Body of pancreas (tissue), 4 donors: ENCODE measurements at regions not wholly inside any gene's neighbourhood (a gene's known extent, or its start where the extent isn't known, plus 50 kb on each side); places are given as distances from the start of the nearest gene placed in this dataset.

Source experiments
- ATAC-seq: fragments of 150-250 bp; one replicate; pipeline ENCODE4 v1.9.1; 2016
- DNase-seq, 4 donors: peaks; one replicate each; pipeline ENCODE4 v3.0.0-alpha.2; 2019
- H3K27ac ChIP-seq, 4 donors: fragments of 200-600 bp; sonication (generic); 1 replicate in 3 of 4; 2 replicates in 1 of 4; pipeline versions ENCODE4 v1.5.1 to v1.6.1; 2016 to 2019; ENCODE audit warnings: mild to moderate bottlenecking in 1 of 4, mixed read lengths in 1 of 4, moderate library complexity in 1 of 4
- H3K27me3 ChIP-seq, 2 donors: fragments of 200-600 bp; sonication (generic); one replicate each; pipeline ENCODE4 v1.6.0; 2016; ENCODE audit warnings: mild to moderate bottlenecking in 1 of 2
- H3K36me3 ChIP-seq, 2 donors: fragments of 200-600 bp; sonication (generic); replicated peaks in 1 of 2; 2 replicates each; pipeline ENCODE4 v1.5.1; 2016; ENCODE audit warnings: low read depth in 2 of 2; ENCODE audit not compliant: insufficient read depth in 1 of 2
- H3K4me1 ChIP-seq: fragments of 200-600 bp; sonication (generic); one replicate; pipeline ENCODE4 v1.6.0; 2016
- H3K4me3 ChIP-seq, 2 donors: fragments of 200-600 bp; sonication (generic); 1 replicate in 1 of 2; 2 replicates in 1 of 2; pipeline ENCODE4 v1.5.1; 2016 to 2019
- H3K9me3 ChIP-seq, 3 donors: fragments of 200-600 bp; sonication (generic); 1 replicate in 2 of 3; 2 replicates in 1 of 3; pipeline ENCODE4 v1.5.1; 2016
- CTCF ChIP-seq, 7 experiments: fragments of 450-650 bp in 4 of 7; fragments of 200-600 bp in 3 of 7; sonication (generic) in 3 of 7; IDR thresholded peaks; one replicate each; pipeline ENCODE4 v1.5.1; 2016 to 2019; ENCODE audit warnings: antibody characterized with exemption in 7 of 7
- POLR2A ChIP-seq, 3 donors: fragments of 450-650 bp; IDR thresholded peaks; one replicate each; pipeline ENCODE4 v1.6.1; 2016; ENCODE audit warnings: antibody characterized with exemption in 3 of 3, mild to moderate bottlenecking in 2 of 3
- WGBS, 2 donors: methylation state at CpG; one replicate each; pipeline ENCODE4 v1.1.5; 2017; 5-methylcytosine and 5-hydroxymethylcytosine counted together
- intact Hi-C: fragments of 100-400 bp; cut with DNase I; formaldehyde crosslinking; loops from one replicate; pipeline ENCODE4 v1.15.1; 2023

GRCh38 chr1:112092656-112093371, 103.3 kb upstream of the KCND3 start:
- H3K27ac ChIP-seq, result no peak overlapping the region
- H3K4me3 ChIP-seq, result no peak overlapping the region
- ATAC-seq, result no peak
- H3K9me3 ChIP-seq, result no peaks in the 10 kb centered on the region
- H3K4me1 ChIP-seq, result no peaks in the 10 kb centered on the region
- DNase-seq, result no peak
- 44 to 56% methylated on average over 7 of the region's 7 CpGs for WGBS, 2 donors
- no peaks in the 10 kb centered on the region for H3K36me3 ChIP-seq
- no peak for TF ChIP-seq CTCF (IDR thresholded peaks at IDR 0.05)
- no peak for TF ChIP-seq POLR2A (IDR thresholded peaks at IDR 0.05)
- H3K27me3 ChIP-seq, result no peaks in the 10 kb centered on the region
- intact Hi-C loops, result no loop called here

- no peak overlapping the region for H3K4me3 ChIP-seq
- intact Hi-C loops, result no loop called here
- 13 to 33% methylated on average over 1 of the region's 1 CpG for whole genome bisulfite sequencing, 2 donors
- H3K27ac ChIP-seq, result no peak overlapping the region
- H3K36me3 ChIP-seq, result no peaks in the 10 kb centered on the region
- ATAC-seq (no peak), DNase-seq (no peak)
- H3K9me3 ChIP-seq, result no peaks in the 10 kb centered on the region
- H3K27me3 ChIP-seq, result no peaks in the 10 kb centered on the region
- TF ChIP-seq POLR2A (IDR thresholded peaks at IDR 0.05) (no peak), CTCF (IDR thresholded peaks at IDR 0.05) (no peak)
- H3K4me1 ChIP-seq, result no peaks in the 10 kb centered on the region
Measured at GRCh38 chr1:112093372-112093694, 103.9 kb upstream of the KCND3 start.

GRCh38 chr1:112099979-112100378, 110.5 kb upstream of the KCND3 start:
- no peak overlapping the region for H3K27ac ChIP-seq
- no peaks in the 10 kb centered on the region for H3K4me1 ChIP-seq
- no peaks in the 10 kb centered on the region for H3K27me3 ChIP-seq
- no peak overlapping the region for H3K4me3 ChIP-seq
- no peak for ATAC-seq
- H3K36me3 ChIP-seq, result no peaks in the 10 kb centered on the region
- no peaks in the 10 kb centered on the region for H3K9me3 ChIP-seq
- DNase-seq, result no peak
- 77 to 82% methylated on average over 2 of the region's 2 CpGs for WGBS, 2 donors
- intact Hi-C loops, result no loop called here
- no peak for TF ChIP-seq POLR2A (IDR thresholded peaks at IDR 0.05)
- TF ChIP-seq CTCF (IDR thresholded peaks at IDR 0.05), result no peak

GRCh38 chr1:112105557-112105956, 116.1 kb upstream of the KCND3 start:
- Histone ChIP-seq H3K27ac (no peak overlapping the region), H3K4me3 (no peak overlapping the region), H3K9me3 (no peaks in the 10 kb centered on the region), H3K27me3 (no peaks in the 10 kb centered on the region), H3K4me1 (peaks cover 14% of the 10 kb centered on the region), H3K36me3 (no peaks in the 10 kb centered on the region)
- intact Hi-C loops, result no loop called here
- WGBS, 2 donors, result 47 to 90% methylated on average over 1 of the region's 1 CpG
- DNase-seq (no peak), ATAC-seq (no peak)
- TF ChIP-seq CTCF (IDR thresholded peaks at IDR 0.05), result no peak

- no peak overlapping the region for H3K4me3 ChIP-seq
- peaks cover 15% of the 10 kb centered on the region for H3K4me1 ChIP-seq
- DNase-seq (peak; percentile 43 to 69 (median 59)), ATAC-seq (peak; percentile 60)
- TF ChIP-seq POLR2A (IDR thresholded peaks at IDR 0.05), result no peak
- TF ChIP-seq CTCF (IDR thresholded peaks at IDR 0.05), result no peak
- H3K27ac ChIP-seq, result no peak overlapping the region
- no peaks in the 10 kb centered on the region for H3K27me3 ChIP-seq
- no peaks in the 10 kb centered on the region for H3K9me3 ChIP-seq
- WGBS, 2 donors, result 11 to 15% methylated on average over 3 of the region's 3 CpGs
- intact Hi-C loops, result no loop called here
- no peaks in the 10 kb centered on the region for H3K36me3 ChIP-seq
Measured at GRCh38 chr1:112110031-112110430, 120.6 kb upstream of the KCND3 start.
